DMS 273 treated with DMSO at 0.1 percent for 48 hours (cell line): ENCODE measurements at regions not wholly inside any gene's neighbourhood (a gene's known extent, or its start where the extent isn't known, plus 50 kb on each side); places are given as distances from the start of the nearest gene placed in this dataset.
"Not testable (repeated sequence)": the region's sequence is repeated elsewhere in the genome, so short reads cannot be mapped to it uniquely, and the experiment has no call there.

Experiments used
- DNase-seq: peaks from one replicate; lab custom pipeline; 2025; lab: John Stamatoyannopoulos, UW

- DNase-seq = no peak
Observed at GRCh38 chr7:9210114-9210513, 776.7 kb downstream of the NXPH1 start.

- no peak for DNase-seq
Observed at GRCh38 chr7:9217204-9217603, 783.8 kb downstream of the NXPH1 start.

GRCh38 chr7:9226500-9226899 is 793.1 kb downstream of the NXPH1 start:
- no peak for DNase-seq

- DNase-seq = no peak
Observed at GRCh38 chr7:9231630-9232121, 798.3 kb downstream of the NXPH1 start.

- DNase-seq = no peak
Observed at GRCh38 chr7:9240001-9240400, 806.6 kb downstream of the NXPH1 start.

- no peak for DNase-seq
Observed at GRCh38 chr7:9241826-9242225, 808.4 kb downstream of the NXPH1 start.

GRCh38 chr7:9242636-9243035 is 809.2 kb downstream of the NXPH1 start:
- no peak for DNase-seq

GRCh38 chr7:9250876-9251275 is 817.5 kb downstream of the NXPH1 start:
- DNase-seq = no peak

GRCh38 chr7:9264395-9264794 is 831.0 kb downstream of the NXPH1 start:
- no peak for DNase-seq

GRCh38 chr7:9280088-9280487 is 846.7 kb downstream of the NXPH1 start:
- DNase-seq = no peak

GRCh38 chr7:9283246-9283645 is 849.8 kb downstream of the NXPH1 start:
- DNase-seq = no peak

- DNase-seq = no peak
Observed at GRCh38 chr7:9302436-9302835, 869.0 kb downstream of the NXPH1 start.

- DNase-seq = no peak
Observed at GRCh38 chr7:9307131-9307530, 873.7 kb downstream of the NXPH1 start.

- no peak for DNase-seq
Observed at GRCh38 chr7:9324513-9324912, 891.1 kb downstream of the NXPH1 start.

- no peak for DNase-seq
Observed at GRCh38 chr7:9328296-9328695, 894.9 kb downstream of the NXPH1 start.

GRCh38 chr7:9349625-9350024 is 916.2 kb downstream of the NXPH1 start:
- no peak for DNase-seq

- no peak for DNase-seq
Observed at GRCh38 chr7:9391221-9391620, 957.8 kb downstream of the NXPH1 start.

GRCh38 chr7:9391984-9392383 is 958.6 kb downstream of the NXPH1 start:
- DNase-seq = no peak

GRCh38 chr7:9404386-9404785 is 971.0 kb downstream of the NXPH1 start:
- DNase-seq = not testable (repeated sequence)

- no peak for DNase-seq
Observed at GRCh38 chr7:9407816-9408215, 974.4 kb downstream of the NXPH1 start.

GRCh38 chr7:9453521-9453920 is 1020.1 kb downstream of the NXPH1 start:
- no peak for DNase-seq

GRCh38 chr7:9488555-9488954 is 1055.1 kb downstream of the NXPH1 start:
- no peak for DNase-seq

- no peak for DNase-seq
Observed at GRCh38 chr7:9498303-9498702, 1064.9 kb downstream of the NXPH1 start.

GRCh38 chr7:9502269-9502668 is 1068.9 kb downstream of the NXPH1 start:
- DNase-seq = no peak

GRCh38 chr7:9504678-9505077 is 1071.3 kb downstream of the NXPH1 start:
- no peak for DNase-seq
